D721Med (cell line): ENCODE measurements at regions not wholly inside any gene's neighbourhood (a gene's known extent, or its start where the extent isn't known, plus 50 kb on each side); places are given as distances from the start of the nearest gene placed in this dataset.

ENCODE experiments used
- DNase-seq: peaks from one replicate; pipeline ENCODE4 v3.0.0; 2011; ENCODE audit warnings: low spot score; ENCODE audit not compliant: insufficient read length
- FAIRE-seq: peaks from 2 replicates; lab custom pipeline; 2011; peaks lifted over from hg19 to GRCh38; lab: Jason Lieb, UNC
- TF ChIP-seq, protein P1 (sequence below): IDR thresholded peaks from 2 replicates; pipeline ENCODE4 v1.5.1; 2012; ENCODE audit warnings: mild to moderate bottlenecking, control low read depth; ENCODE audit not compliant: insufficient read depth; ENCODE audit errors: missing control alignments

DNA sequence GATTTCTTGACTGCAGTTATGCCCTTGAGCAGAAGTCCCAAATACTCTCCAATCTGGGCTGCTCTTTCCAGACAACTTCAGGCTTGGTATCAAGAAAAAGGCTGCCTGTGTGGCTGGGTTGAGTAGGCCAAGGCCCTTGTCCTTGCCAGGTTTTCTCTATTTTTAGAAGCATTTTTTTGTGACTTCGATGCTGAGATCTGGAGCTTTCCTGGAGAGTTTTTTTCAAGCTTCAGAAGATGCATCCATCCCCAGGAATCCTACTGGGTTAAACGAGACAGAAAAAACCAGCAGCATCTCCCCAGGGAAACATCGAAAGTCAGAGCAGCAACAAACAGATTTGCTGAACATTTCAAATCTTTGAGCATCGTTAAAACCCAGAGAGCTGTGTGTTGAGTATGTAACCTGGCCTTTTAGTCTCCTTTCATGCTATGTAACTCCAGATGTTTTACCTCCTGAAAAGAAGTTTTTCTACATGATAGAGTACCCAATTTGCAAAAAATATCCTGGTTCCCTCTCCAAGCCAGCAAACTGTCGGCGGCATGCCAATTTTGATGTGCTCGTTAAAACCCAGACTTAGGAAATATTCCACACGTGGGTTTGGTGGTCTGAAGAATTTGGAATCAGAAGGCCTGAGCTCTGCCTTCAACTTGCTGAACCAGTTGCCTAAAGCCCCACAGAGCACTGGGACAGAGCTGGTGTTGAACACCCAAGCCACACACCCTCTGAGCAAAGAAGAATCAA, 98.1 kb upstream of the ALDH1B1 start:
- TF ChIP-seq, protein P1, sequence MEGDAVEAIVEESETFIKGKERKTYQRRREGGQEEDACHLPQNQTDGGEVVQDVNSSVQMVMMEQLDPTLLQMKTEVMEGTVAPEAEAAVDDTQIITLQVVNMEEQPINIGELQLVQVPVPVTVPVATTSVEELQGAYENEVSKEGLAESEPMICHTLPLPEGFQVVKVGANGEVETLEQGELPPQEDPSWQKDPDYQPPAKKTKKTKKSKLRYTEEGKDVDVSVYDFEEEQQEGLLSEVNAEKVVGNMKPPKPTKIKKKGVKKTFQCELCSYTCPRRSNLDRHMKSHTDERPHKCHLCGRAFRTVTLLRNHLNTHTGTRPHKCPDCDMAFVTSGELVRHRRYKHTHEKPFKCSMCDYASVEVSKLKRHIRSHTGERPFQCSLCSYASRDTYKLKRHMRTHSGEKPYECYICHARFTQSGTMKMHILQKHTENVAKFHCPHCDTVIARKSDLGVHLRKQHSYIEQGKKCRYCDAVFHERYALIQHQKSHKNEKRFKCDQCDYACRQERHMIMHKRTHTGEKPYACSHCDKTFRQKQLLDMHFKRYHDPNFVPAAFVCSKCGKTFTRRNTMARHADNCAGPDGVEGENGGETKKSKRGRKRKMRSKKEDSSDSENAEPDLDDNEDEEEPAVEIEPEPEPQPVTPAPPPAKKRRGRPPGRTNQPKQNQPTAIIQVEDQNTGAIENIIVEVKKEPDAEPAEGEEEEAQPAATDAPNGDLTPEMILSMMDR = no peak
- FAIRE-seq = no peak
- DNase-seq = no peak

DNA sequence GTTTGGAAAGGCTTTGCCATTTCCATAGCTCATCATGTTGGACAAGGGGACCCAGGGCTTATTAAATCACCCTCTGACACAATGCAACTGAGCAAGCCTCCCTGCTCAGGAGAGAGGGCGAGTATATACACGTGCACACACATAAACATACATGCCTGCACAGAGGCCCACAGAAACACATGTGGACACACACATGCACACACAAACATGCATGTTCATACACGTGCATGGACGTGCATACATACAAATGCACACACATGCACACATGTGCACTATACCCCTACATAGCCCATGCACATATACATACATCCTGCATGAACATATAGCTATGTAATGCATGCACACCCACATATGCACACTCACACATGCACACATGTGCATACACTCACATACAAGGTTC, 99.5 kb upstream of the ALDH1B1 start:
- FAIRE-seq = no peak
- TF ChIP-seq, protein P1 = no peak
- no peak for DNase-seq

DNA sequence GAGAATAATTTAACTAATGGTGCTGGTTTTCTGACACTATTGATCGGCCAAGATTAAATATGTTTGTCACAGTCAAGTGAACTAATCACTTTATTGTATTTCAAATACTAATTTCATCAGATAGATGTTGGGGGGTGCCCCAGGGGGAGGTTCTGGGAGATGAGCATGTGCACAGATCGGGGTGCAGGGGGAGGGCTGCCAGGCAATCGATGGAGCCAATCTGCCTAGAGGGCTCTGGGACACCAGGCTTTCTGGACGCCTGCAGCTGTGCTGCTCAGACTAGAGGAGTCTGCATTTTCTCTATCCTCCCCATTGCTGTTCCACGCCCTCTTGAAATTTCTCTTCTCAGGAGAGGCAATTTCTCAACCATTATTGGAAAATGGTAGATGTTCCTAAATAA, 100.0 kb upstream of the ALDH1B1 start:
- FAIRE-seq (no peak), DNase-seq (no peak)
- TF ChIP-seq, protein P1 = no peak

DNA sequence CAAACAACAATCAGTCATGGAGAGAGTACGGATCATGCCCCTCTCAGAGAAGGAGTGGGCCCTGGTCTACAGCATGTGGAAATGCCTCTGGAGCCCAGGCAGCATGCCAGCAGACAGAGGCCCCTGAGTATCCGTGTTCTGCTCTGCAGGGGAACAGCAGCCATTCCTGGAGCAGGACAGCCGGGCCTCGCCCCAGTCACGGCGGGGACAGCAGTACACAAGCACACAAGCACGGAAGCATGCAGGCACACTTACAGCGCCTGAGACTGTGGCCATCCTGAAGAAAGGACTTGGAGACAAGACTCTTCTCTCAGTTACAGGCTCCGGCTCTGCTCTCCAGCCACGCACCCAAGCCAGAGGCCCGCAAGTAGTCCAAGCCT, 102.6 kb upstream of the ALDH1B1 start:
- DNase-seq (no peak), FAIRE-seq (no peak)
- TF ChIP-seq, protein P1 = no peak

DNA sequence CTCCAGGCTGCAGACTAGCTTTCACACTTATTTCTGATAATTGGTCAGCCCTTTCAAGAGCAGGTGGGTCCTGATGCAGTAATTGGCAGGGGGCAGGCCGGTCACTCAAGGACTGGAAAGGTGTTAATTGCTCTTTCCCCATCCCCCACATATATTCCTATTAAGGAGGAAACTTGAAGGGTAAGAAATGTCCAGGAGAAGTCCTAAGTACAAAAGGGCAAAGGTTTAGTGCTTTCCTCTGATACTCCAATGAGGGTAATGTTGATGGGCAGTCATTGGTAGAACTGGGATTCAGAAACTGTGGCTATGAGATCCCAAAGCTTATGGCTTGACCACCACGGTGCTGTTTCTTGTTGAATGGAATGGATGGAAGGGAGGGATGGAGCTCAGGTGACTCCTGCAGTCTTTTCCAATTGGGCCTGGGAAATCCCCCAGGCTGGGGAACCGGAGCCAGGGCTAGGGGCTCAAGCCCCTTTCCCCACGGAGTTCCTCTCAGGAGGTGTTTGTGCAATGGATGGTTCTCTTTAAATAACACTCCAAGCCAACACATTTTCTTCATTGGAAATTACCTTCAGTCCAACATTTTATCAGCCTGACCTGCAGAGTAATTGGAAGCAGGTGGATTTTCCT, 103.2 kb upstream of the ALDH1B1 start:
- no peak for FAIRE-seq
- DNase-seq = no peak
- TF ChIP-seq, protein P1 = no peak

DNA sequence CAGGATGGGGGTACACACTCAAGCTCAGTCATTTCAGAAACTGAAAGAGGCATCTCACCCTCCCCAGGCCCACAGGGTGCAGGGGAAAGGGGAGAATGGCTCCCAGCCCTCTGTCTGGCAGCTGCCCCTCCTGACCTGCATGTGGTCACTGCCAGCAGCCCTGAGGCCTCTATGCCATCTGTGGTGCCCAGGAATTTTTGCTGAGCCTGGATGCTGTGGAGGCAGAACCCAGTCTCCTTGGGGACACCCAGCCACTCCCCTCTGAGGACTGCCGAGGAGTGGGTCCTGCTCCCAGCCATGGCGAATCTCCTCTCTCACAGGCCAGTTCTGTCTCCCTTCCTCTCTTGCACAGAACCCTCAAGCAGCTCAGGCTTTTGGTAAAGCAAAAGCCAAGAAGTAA, 104.0 kb upstream of the ALDH1B1 start:
- FAIRE-seq (no peak), DNase-seq (no peak)
- TF ChIP-seq, protein P1 = no peak

DNA sequence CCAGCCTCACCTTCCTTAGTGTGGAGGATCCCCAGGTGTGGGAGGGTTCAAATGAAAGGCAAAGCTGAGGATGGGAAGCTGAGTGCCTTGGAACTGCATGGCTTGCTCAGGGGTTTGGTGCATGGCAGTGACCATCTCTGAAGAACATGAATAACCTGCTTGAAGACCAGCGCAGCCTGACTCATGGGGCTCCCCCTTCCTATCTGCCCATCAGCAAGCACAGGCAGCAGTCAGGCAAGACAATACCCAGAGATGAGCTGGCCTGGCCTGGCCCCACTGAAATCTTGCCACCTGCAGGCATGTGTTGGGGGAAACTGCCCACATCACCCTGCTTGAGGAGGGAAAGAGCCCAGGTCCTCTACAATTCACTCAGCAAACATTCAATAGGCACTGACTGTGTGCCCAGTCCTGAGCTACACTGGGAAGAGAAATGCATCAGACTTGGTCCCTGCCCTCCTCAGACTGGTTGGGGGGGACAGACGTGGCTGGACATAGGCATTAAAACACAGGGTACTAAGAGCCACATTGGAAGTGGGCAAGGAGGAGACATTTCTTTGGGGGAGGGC, 105.0 kb upstream of the ALDH1B1 start:
- FAIRE-seq = no peak
- DNase-seq = no peak
- TF ChIP-seq, protein P1 = no peak
